Rectal smooth muscle tissue (tissue), 1 donor: ENCODE measurements at regions not wholly inside any gene's neighbourhood (a gene's known extent, or its start where the extent isn't known, plus 50 kb on each side); places are given as distances from the start of the nearest gene placed in this dataset.

ENCODE experiments used
- H3K27ac ChIP-seq: one replicate; pipeline ENCODE4 v1.7.0; 2013; ENCODE audit warnings: low read depth, low read length, inconsistent platforms
- H3K27me3 ChIP-seq: one replicate; pipeline ENCODE4 v1.7.0; 2013; ENCODE audit warnings: low read length; ENCODE audit not compliant: control insufficient read depth, insufficient read depth
- H3K36me3 ChIP-seq: one replicate; pipeline ENCODE4 v1.7.0; 2013; ENCODE audit warnings: low read length; ENCODE audit not compliant: control insufficient read depth, insufficient read depth
- H3K4me1 ChIP-seq: one replicate; pipeline ENCODE4 v1.7.0; 2013; ENCODE audit warnings: low read length; ENCODE audit not compliant: control insufficient read depth, insufficient read depth
- H3K4me3 ChIP-seq: one replicate; pipeline ENCODE4 v1.7.0; 2013; ENCODE audit warnings: low read length
- H3K9ac ChIP-seq: one replicate; pipeline ENCODE4 v1.7.0; 2013; ENCODE audit warnings: low read length

DNA sequence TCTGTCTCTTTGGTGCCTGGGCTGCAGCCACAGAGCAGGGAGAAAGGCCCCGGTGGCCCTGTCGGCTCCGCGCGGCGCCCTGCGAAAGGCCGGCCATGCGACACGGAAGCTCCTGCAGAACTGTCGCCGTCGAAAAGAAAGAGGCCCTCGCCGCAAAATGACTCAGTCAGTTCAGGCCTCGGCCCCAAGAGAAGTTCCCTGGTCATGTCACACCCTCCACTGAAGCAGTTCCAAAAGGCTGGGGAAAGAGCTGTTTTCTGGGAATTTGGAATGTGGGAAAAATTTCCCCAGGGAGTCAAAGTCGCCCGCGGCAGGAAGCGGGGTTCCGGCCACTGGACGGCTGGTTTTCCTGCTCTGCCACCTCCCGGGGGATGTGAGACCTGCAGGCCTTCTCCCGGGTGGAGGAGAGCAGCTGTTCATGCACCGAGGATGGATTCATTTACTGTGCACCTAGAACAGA lies 115.8 kb upstream of the ZNF678 start:
- H3K4me3 ChIP-seq, result no peak overlapping the region
- no peak overlapping the region for H3K27ac ChIP-seq
- H3K9ac ChIP-seq, result no peak overlapping the region

DNA sequence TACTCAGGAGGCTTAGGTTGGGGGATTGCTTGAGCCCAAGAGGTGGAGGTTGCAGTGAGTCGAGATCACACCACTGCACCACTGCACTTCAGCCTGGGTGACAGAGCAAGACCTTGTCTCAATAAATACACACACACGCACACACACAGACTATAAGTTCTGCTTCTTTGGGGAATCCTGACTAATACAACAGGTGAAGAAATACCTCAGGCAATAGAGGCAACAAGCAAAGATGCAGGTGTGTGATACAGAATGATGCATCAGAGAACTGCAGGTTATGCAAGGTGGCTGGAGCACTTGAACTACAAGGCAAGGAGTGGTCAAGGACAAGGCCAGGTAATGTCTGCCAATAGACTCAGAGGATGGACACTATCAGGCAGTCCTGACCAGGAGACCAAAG lies 117.6 kb upstream of the ZNF678 start:
- Histone ChIP-seq H3K36me3 (no peaks in the 10 kb centered on the region), H3K27me3 (peaks cover 2% of the 10 kb centered on the region), H3K4me1 (no peaks in the 10 kb centered on the region), H3K9ac (no peak overlapping the region), H3K4me3 (no peak overlapping the region), H3K27ac (no peak overlapping the region)

More for the DNA sequence above, 115.8 kb upstream of the ZNF678 start:
- Histone ChIP-seq H3K4me1 (no peaks in the 10 kb centered on the region), H3K36me3 (no peaks in the 10 kb centered on the region), H3K27me3 (peaks cover 2% of the 10 kb centered on the region)

DNA sequence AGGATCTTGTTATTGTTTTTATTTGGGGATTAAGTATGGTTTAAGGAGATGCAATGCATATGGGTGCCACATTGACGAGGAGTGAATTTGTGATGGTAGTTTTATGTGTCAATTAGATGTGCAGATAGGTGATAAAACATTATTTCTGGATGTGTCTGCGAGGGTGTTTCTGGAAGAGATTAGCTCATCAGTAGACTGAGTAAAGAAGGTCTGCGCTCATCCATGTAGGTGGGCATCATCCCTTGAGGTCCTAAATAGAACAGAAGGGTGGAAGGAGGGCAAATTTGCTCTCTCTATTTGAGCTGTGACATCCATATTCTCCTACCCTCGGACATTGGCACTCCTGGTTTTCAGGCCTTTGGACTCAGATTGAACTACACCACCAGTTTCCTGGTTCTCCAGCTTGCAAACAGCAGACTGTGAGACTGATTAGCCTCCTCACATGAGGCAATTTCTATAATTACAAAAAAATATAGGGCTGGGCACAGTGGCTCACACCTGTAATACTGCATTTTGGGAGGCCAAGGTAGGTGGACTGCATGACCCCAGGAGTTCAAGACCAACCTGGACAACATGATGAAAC lies 118.2 kb upstream of the ZNF678 start:
- H3K36me3 ChIP-seq, result no peaks in the 10 kb centered on the region

DNA sequence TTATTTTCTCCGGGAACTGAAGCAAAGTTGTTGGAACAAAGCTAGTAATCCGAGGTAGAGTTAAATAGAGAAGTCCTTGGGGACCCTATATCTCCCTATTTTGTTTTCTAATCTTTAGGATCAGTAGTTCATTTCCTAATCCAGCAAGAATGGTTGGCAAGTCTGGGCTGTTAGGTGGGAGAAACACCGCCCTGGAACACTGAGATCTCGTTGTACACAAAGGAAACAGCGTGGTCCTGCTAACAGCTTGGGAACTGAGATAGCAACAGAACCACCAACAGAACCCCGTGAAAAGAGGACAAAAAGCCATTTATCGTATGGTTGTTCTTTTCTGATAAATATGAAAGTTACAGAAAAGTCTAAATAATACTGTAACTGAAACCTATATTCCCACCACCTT lies 121.9 kb upstream of the CDC42BPA start:
- H3K9ac ChIP-seq, result no peak overlapping the region
- no peaks in the 10 kb centered on the region for H3K36me3 ChIP-seq
- H3K27me3 ChIP-seq, result no peaks in the 10 kb centered on the region
- no peak overlapping the region for H3K27ac ChIP-seq
- H3K4me1 ChIP-seq, result no peaks in the 10 kb centered on the region
- H3K4me3 ChIP-seq, result no peak overlapping the region

More for the DNA sequence above, 118.2 kb upstream of the ZNF678 start:
- H3K4me3 ChIP-seq, result no peak overlapping the region
- H3K27me3 ChIP-seq, result peaks cover 1% of the 10 kb centered on the region
- no peak overlapping the region for H3K27ac ChIP-seq
- no peak overlapping the region for H3K9ac ChIP-seq
- H3K4me1 ChIP-seq, result no peaks in the 10 kb centered on the region

GRCh38 chr1:227437495-227438008 lies 119.3 kb upstream of the CDC42BPA start:
- Histone ChIP-seq H3K4me3 (peak overlapping the region; percentile 71), H3K4me1 (no peaks in the 10 kb centered on the region), H3K27ac (no peak overlapping the region), H3K9ac (no peak overlapping the region), H3K36me3 (no peaks in the 10 kb centered on the region), H3K27me3 (no peaks in the 10 kb centered on the region)

- Histone ChIP-seq H3K4me3 (no peak overlapping the region), H3K4me1 (peaks cover 3% of the 10 kb centered on the region), H3K9ac (no peak overlapping the region), H3K36me3 (no peaks in the 10 kb centered on the region), H3K27me3 (no peaks in the 10 kb centered on the region), H3K27ac (no peak overlapping the region)
Observed at GRCh38 chr1:227434808-227435444, 116.6 kb upstream of the CDC42BPA start.

- H3K27ac ChIP-seq, result no peak overlapping the region
- H3K4me3 ChIP-seq, result no peak overlapping the region
- no peaks in the 10 kb centered on the region for H3K36me3 ChIP-seq
- H3K9ac ChIP-seq, result no peak overlapping the region
- no peaks in the 10 kb centered on the region for H3K27me3 ChIP-seq
- H3K4me1 ChIP-seq, result peaks cover 8% of the 10 kb centered on the region
Observed at GRCh38 chr1:227433663-227434341, 115.5 kb upstream of the CDC42BPA start.

- H3K9ac ChIP-seq, result no peak overlapping the region
- H3K36me3 ChIP-seq, result no peaks in the 10 kb centered on the region
- H3K27ac ChIP-seq, result no peak overlapping the region
- H3K4me1 ChIP-seq, result peaks cover 8% of the 10 kb centered on the region
- no peak overlapping the region for H3K4me3 ChIP-seq
- no peaks in the 10 kb centered on the region for H3K27me3 ChIP-seq
Observed at GRCh38 chr1:227432981-227433380, 114.7 kb upstream of the CDC42BPA start.

DNA sequence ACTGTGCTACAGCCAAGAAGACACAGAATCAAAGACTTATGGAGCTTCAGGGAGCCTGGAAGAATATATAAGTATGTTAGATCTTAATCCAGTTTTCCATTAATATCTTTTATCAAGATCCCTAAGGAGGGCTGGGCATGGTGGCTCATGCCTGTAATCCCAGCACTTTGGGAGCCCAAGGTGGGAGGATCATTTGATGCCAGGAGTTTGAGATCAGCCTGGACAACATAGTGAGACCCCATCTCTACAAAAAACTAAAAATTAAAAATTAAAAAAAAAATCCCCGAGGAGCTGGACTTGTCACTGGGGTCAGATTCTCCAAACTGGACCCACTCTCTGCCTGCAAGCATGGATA lies 113.9 kb upstream of the CDC42BPA start:
- Histone ChIP-seq H3K4me1 (peaks cover 8% of the 10 kb centered on the region), H3K4me3 (no peak overlapping the region), H3K36me3 (no peaks in the 10 kb centered on the region), H3K27me3 (no peaks in the 10 kb centered on the region), H3K27ac (peak overlapping the region; percentile 41), H3K9ac (no peak overlapping the region)

DNA sequence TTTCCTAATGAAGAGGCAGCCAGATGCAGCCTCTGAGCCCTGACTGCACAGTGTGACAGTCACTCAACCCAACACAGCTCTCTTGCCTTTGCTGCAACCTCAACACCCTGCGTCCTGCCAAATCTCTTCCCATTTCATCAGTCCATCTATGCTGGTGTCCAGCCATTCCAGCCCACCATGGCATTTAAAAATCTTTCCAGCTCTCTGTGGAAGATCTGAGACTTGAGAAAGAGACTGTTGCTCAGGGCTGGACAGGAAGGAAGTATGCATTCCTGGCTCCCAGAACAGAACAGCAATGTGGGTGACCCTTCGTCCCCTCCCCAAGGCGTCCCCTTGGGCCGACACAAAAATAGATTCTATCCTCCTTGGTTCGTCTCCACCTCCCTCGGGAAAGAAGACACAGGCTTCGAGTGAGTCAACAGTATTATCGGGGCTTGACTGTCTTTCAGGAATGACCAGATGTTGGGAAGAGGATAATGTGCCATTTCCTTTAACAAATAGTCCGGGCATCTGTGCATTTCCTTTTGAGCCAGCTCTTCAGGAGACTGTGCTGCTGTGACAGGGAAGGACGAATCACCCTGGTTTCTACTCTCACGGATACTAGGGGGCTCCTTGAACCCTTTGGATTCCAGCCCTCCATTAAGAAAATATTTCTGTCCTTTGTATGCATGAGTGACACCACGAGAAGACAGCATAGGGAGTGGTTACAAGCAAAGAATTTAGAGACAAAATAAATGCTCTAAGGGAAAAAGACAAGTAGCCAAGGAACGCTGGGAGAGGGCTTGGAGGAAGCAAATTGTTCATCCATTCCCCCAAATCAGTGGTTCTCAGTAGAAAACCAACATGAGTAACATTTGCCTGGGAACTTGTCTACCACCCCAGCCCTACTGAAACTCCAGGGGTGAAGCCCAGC lies 111.4 kb upstream of the CDC42BPA start:
- no peaks in the 10 kb centered on the region for H3K36me3 ChIP-seq
- H3K4me3 ChIP-seq, result no peak overlapping the region
- no peak overlapping the region for H3K9ac ChIP-seq
- H3K27me3 ChIP-seq, result no peaks in the 10 kb centered on the region
- H3K4me1 ChIP-seq, result peaks cover 8% of the 10 kb centered on the region
- peak overlapping the region; percentile 3 for H3K27ac ChIP-seq

GRCh38 chr1:227428803-227429202 lies 110.5 kb upstream of the CDC42BPA start:
- Histone ChIP-seq H3K27ac (peak overlapping the region; percentile 3), H3K4me3 (no peak overlapping the region)

GRCh38 chr1:227427411-227427810 lies 109.1 kb upstream of the CDC42BPA start:
- H3K4me3 ChIP-seq, result no peak overlapping the region
- no peaks in the 10 kb centered on the region for H3K36me3 ChIP-seq
- no peak overlapping the region for H3K9ac ChIP-seq
- H3K27me3 ChIP-seq, result no peaks in the 10 kb centered on the region
- H3K27ac ChIP-seq, result no peak overlapping the region
- H3K4me1 ChIP-seq, result peaks cover 8% of the 10 kb centered on the region

More at GRCh38 chr1:227428803-227429202, 110.5 kb upstream of the CDC42BPA start:
- H3K27me3 ChIP-seq, result no peaks in the 10 kb centered on the region
- H3K9ac ChIP-seq, result no peak overlapping the region
- H3K4me1 ChIP-seq, result peaks cover 8% of the 10 kb centered on the region
- H3K36me3 ChIP-seq, result no peaks in the 10 kb centered on the region
